Liver (tissue), 3 donors: ENCODE measurements at regions not wholly inside any gene's neighbourhood (a gene's known extent, or its start where the extent isn't known, plus 50 kb on each side); places are given as distances from the start of the nearest gene placed in this dataset.
"Not testable (repeated sequence)": the region's sequence is repeated elsewhere in the genome, so short reads cannot be mapped to it uniquely, and the experiment has no call there.

Experiments
- FOXA1 ChIP-seq: IDR thresholded peaks from 2 replicates; pipeline ENCODE4 v1.6.1; 2016; ENCODE audit warnings: antibody characterized with exemption
- JUND ChIP-seq, 2 donors: IDR thresholded peaks; 2 replicates each; pipeline ENCODE4 v1.6.1; 2016; ENCODE audit warnings: antibody characterized with exemption in 2 of 2
- TF ChIP-seq, protein P1 (sequence below): IDR thresholded peaks from 2 replicates; pipeline ENCODE4 v1.6.1; 2016; ENCODE audit warnings: antibody characterized with exemption, mild to moderate bottlenecking
- TF ChIP-seq, protein P2 (sequence below): fragments of 150-350 bp; IDR thresholded peaks from 2 replicates; pipeline ENCODE4 v1.5.1; 2017; ENCODE audit warnings: improper control_type of control experiment, low read depth, low read length; ENCODE audit not compliant: missing input control
- TF ChIP-seq, protein P3 (sequence below): IDR thresholded peaks from 2 replicates; pipeline ENCODE4 v1.6.1; 2016; ENCODE audit warnings: antibody characterized with exemption
- donor health status: healthy.
- donor health status: healthy.

DNA sequence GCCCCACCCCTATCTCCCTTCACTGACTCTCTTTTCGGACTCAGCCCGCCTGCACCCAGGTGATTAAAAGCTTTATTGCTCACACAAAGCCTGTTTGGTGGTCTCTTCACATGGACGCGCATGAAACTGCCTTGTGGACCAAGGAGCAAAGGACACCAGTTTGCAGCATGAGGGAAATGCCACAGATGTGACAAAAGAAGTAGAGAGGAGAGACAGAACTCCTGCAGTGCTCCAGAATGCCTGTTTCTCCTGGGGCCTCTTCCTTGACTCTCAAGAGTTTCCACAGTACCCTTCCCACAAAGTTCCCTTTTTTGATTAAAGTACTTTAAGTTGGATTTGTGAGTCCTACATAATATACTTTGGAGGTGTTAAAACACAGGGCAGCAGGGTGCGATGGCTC is 65.1 kb upstream of the MAML3 start:
- TF ChIP-seq, protein P1, sequence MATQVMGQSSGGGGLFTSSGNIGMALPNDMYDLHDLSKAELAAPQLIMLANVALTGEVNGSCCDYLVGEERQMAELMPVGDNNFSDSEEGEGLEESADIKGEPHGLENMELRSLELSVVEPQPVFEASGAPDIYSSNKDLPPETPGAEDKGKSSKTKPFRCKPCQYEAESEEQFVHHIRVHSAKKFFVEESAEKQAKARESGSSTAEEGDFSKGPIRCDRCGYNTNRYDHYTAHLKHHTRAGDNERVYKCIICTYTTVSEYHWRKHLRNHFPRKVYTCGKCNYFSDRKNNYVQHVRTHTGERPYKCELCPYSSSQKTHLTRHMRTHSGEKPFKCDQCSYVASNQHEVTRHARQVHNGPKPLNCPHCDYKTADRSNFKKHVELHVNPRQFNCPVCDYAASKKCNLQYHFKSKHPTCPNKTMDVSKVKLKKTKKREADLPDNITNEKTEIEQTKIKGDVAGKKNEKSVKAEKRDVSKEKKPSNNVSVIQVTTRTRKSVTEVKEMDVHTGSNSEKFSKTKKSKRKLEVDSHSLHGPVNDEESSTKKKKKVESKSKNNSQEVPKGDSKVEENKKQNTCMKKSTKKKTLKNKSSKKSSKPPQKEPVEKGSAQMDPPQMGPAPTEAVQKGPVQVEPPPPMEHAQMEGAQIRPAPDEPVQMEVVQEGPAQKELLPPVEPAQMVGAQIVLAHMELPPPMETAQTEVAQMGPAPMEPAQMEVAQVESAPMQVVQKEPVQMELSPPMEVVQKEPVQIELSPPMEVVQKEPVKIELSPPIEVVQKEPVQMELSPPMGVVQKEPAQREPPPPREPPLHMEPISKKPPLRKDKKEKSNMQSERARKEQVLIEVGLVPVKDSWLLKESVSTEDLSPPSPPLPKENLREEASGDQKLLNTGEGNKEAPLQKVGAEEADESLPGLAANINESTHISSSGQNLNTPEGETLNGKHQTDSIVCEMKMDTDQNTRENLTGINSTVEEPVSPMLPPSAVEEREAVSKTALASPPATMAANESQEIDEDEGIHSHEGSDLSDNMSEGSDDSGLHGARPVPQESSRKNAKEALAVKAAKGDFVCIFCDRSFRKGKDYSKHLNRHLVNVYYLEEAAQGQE = not testable (repeated sequence)
- TF ChIP-seq, protein P2, sequence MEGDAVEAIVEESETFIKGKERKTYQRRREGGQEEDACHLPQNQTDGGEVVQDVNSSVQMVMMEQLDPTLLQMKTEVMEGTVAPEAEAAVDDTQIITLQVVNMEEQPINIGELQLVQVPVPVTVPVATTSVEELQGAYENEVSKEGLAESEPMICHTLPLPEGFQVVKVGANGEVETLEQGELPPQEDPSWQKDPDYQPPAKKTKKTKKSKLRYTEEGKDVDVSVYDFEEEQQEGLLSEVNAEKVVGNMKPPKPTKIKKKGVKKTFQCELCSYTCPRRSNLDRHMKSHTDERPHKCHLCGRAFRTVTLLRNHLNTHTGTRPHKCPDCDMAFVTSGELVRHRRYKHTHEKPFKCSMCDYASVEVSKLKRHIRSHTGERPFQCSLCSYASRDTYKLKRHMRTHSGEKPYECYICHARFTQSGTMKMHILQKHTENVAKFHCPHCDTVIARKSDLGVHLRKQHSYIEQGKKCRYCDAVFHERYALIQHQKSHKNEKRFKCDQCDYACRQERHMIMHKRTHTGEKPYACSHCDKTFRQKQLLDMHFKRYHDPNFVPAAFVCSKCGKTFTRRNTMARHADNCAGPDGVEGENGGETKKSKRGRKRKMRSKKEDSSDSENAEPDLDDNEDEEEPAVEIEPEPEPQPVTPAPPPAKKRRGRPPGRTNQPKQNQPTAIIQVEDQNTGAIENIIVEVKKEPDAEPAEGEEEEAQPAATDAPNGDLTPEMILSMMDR = not testable (repeated sequence)
- TF ChIP-seq JUND (IDR thresholded peaks at IDR 0.05); FOXA1: not testable (repeated sequence)
- TF ChIP-seq, protein P3, sequence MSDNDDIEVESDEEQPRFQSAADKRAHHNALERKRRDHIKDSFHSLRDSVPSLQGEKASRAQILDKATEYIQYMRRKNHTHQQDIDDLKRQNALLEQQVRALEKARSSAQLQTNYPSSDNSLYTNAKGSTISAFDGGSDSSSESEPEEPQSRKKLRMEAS = not testable (repeated sequence)
